ENCODE measurements at regions not wholly inside any gene's neighbourhood (a gene's known extent, or its start where the extent isn't known, plus 50 kb on each side); places are given as distances from the start of the nearest gene placed in this dataset.

DNA sequence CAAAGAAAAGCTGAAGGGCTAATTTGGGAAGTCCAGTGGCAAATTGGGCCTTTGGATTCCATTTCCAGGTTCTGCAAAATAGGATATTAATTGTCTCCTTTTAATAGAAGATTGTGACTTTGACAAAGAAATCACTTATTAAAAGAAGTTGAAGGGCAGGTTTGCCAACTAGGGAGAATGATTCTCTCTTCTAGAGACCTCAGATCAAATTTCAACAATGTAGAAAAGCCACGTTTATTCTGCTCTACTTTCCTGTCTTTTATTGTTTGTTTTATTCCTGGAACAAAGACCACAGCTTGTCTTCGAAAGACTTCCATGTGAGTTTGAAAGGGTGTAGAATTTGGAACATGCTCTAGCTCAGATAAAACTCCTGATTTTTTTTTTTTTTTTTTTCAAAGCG is 65.5 kb upstream of the PRL start:
- TF ChIP-seq, protein P1, sequence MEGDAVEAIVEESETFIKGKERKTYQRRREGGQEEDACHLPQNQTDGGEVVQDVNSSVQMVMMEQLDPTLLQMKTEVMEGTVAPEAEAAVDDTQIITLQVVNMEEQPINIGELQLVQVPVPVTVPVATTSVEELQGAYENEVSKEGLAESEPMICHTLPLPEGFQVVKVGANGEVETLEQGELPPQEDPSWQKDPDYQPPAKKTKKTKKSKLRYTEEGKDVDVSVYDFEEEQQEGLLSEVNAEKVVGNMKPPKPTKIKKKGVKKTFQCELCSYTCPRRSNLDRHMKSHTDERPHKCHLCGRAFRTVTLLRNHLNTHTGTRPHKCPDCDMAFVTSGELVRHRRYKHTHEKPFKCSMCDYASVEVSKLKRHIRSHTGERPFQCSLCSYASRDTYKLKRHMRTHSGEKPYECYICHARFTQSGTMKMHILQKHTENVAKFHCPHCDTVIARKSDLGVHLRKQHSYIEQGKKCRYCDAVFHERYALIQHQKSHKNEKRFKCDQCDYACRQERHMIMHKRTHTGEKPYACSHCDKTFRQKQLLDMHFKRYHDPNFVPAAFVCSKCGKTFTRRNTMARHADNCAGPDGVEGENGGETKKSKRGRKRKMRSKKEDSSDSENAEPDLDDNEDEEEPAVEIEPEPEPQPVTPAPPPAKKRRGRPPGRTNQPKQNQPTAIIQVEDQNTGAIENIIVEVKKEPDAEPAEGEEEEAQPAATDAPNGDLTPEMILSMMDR (IDR thresholded peaks at IDR 0.05; ENCODE audit: extremely low read depth, missing control alignments), result no peak

DNA sequence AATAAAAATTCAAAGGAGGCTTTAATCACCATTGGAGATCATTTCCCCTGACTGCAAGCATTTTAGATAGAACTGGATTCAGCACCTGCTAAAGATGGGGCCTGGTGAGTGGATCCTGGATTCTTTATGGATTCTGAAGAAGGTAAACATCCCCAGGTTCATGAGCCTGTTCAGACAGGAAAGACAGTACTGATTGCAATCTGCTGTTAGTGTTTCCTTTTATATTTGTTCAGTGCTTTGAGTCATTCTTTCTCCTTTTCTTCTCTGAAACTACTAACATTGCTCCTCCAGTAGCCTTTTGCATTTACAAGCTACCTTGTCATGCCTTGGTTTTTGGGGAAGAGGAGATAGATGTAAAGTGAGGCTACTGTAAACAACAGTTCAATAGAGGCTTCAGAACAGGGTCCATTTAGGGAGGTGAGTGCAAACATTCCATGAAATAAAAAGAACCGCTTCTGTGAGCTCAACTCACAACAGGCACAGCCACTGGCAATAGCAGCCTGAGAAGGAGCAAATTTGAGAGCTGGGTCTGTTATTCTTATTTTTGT is 66.4 kb upstream of the PRL start:
- TF ChIP-seq, protein P1 (IDR thresholded peaks at IDR 0.05; ENCODE audit: extremely low read depth, missing control alignments), result no peak
- DNase-seq (ENCODE audit: low spot score), result no peak

More for the DNA sequence above, 65.5 kb upstream of the PRL start:
- DNase-seq (ENCODE audit: low spot score), result no peak

DNA sequence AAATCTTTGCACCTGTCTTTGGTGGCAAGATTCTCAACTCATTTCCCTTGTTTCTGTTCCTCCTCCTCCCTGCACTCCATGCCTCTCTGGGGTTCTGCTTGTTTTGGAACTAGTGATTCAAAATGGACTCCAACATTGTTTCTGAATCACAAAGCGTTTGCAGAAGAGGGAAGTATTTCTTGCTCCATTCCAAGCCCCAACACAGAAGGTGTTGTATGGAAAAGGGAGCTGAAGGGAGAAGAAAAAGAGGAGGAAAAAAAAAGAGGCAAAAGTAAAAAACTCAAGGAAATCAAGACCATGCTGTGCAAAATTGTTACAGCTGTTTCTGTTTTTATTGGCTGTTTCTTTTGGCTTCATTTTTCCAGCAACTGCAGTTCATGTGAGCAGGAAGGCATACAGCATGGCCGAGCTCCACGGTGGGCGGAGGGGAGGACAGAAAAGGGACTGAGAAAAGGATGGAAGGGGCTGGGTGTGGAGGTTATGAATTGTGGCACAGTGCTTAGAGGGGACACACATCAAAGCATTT is 66.9 kb upstream of the PRL start:
- DNase-seq (ENCODE audit: low spot score), result no peak
- TF ChIP-seq, protein P1 (IDR thresholded peaks at IDR 0.05; ENCODE audit: extremely low read depth, missing control alignments), result no peak

DNA sequence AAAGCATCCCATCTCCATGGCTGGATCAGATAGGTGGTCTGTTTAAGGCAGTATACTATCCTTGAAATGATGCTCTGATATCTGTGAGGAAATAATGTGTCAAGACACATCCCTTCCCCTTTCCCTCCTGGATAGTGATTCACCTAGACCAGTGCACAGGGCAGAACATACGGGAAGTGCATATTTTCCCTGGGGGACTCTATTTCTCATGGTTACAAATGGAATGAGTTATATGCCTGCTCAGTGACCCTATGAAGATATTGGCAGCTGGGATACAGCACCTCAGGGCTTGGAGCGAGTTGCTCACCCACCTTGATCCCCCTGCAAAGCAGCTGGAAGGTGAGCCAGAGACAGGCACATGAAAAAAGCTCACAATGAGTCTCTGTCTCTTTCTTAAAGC is 67.5 kb upstream of the PRL start:
- no peak for DNase-seq (ENCODE audit: low spot score)
- TF ChIP-seq, protein P1 (IDR thresholded peaks at IDR 0.05; ENCODE audit: extremely low read depth, missing control alignments), result no peak

DNA sequence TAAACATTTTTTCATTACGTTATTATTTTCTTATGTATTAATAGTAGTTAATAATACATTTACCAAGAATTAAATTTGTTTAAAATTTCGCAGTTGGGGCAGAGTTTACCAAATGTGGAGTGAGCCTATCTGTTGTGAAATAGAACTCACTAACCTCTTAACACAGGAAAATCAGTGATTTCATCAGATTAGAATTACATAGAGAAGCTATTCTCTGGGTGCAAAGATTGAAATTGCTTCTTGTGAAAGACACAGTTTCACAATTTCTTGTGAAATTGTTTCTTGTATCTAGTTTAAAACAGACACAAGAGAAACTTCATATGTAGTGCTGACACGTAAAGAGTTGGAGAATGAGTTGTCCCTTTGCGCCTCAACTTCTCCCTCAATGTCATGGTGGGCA is 69.4 kb upstream of the PRL start:
- TF ChIP-seq, protein P1 (IDR thresholded peaks at IDR 0.05; ENCODE audit: extremely low read depth, missing control alignments), result no peak

DNA sequence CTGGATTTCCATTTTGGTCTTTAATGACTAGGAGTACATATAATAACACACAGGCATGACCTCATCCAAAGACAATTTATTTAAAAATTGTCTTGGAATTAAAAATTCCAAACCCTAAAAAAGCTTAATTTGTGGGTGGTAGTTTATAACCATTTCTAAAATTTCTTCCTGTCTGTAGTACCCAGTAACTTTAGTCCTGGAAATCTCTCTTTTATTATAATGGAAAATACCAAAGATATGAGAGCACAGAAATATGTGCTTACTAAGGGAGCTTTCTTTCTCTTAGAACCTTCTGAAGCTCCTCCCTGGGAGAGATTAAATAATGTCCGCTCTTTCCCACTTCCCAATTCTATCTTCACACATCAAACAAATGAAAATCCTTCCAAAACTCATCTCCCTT is 70.5 kb upstream of the PRL start:
- TF ChIP-seq, protein P1 (IDR thresholded peaks at IDR 0.05; ENCODE audit: extremely low read depth, missing control alignments), result no peak
- no peak for DNase-seq (ENCODE audit: low spot score)

More for the DNA sequence above, 69.4 kb upstream of the PRL start:
- no peak for DNase-seq (ENCODE audit: low spot score)

DNA sequence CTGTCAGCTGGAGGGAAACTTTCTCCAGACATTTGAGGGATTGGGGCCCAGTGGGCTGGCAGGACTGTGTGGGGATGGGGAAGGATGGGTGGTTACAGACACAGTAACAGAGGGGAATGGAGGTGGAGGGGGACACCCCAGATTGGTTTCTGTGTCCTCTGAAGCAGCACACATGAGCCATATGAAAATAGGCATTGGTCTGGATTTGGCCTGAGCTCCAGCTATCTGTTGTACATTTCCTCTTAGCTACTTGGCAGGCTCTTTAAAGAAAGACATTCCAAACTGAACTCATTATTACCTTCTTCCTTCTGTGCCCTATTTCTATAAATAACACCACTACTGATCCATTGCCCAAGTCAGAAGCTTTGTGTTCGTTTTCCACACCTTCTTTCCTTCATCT is 72.0 kb upstream of the PRL start:
- no peak for DNase-seq (ENCODE audit: low spot score)
- TF ChIP-seq, protein P1 (IDR thresholded peaks at IDR 0.05; ENCODE audit: extremely low read depth, missing control alignments), result no peak

Measured in GM20000 (cell line).